HG03575 (cell line): ENCODE measurements at regions not wholly inside any gene's neighbourhood (a gene's known extent, or its start where the extent isn't known, plus 50 kb on each side); places are given as distances from the start of the nearest gene placed in this dataset.
"Not testable (repeated sequence)": the region's sequence is repeated elsewhere in the genome, so short reads cannot be mapped to it uniquely, and the experiment has no call there.

ENCODE experiments used
- ATAC-seq: cut with Tn5 transposase; IDR thresholded peaks from one replicate; pipeline ENCODE4 v1.9.1; 2021; ENCODE audit not compliant: unreplicated experiment, insufficient number of reproducible peaks, low FRiP score; ENCODE audit errors: extremely low read depth

- ATAC-seq = no peak
Measured at GRCh38 chr4:11079171-11079570, 349.5 kb downstream of the HS3ST1 start.

- no peak for ATAC-seq
Measured at GRCh38 chr4:11074581-11075241, 354.0 kb downstream of the HS3ST1 start.

GRCh38 chr4:11073621-11074051 is 355.1 kb downstream of the HS3ST1 start:
- no peak for ATAC-seq

- ATAC-seq = no peak
Measured at GRCh38 chr4:11072999-11073398, 355.7 kb downstream of the HS3ST1 start.

GRCh38 chr4:11072463-11072862 is 356.2 kb downstream of the HS3ST1 start:
- ATAC-seq = no peak

GRCh38 chr4:11070813-11071212 is 357.9 kb downstream of the HS3ST1 start:
- no peak for ATAC-seq

GRCh38 chr4:11069581-11070211 is 359.0 kb downstream of the HS3ST1 start:
- ATAC-seq = no peak

GRCh38 chr4:11069083-11069482 is 359.6 kb downstream of the HS3ST1 start:
- ATAC-seq = no peak

- not testable (repeated sequence) for ATAC-seq
Measured at GRCh38 chr4:11066584-11066983, 362.1 kb downstream of the HS3ST1 start.

GRCh38 chr4:11060637-11061036 is 368.1 kb downstream of the HS3ST1 start:
- not testable (repeated sequence) for ATAC-seq

- ATAC-seq = not testable (repeated sequence)
Measured at GRCh38 chr4:11054937-11055336, 370.4 kb upstream of the CLNK start.

- no peak for ATAC-seq
Measured at GRCh38 chr4:11053601-11054220, 369.1 kb upstream of the CLNK start.

GRCh38 chr4:11051181-11051580 is 366.6 kb upstream of the CLNK start:
- no peak for ATAC-seq

- ATAC-seq = no peak
Measured at GRCh38 chr4:11050766-11051165, 366.2 kb upstream of the CLNK start.

GRCh38 chr4:11049001-11049400 is 364.4 kb upstream of the CLNK start:
- ATAC-seq = no peak

- ATAC-seq = no peak
Measured at GRCh38 chr4:11042760-11043159, 358.2 kb upstream of the CLNK start.

- ATAC-seq = no peak
Measured at GRCh38 chr4:11039634-11040131, 355.1 kb upstream of the CLNK start.

- no peak for ATAC-seq
Measured at GRCh38 chr4:11038926-11039325, 354.4 kb upstream of the CLNK start.

GRCh38 chr4:11037637-11038036 is 353.1 kb upstream of the CLNK start:
- no peak for ATAC-seq

- no peak for ATAC-seq
Measured at GRCh38 chr4:11028334-11028733, 343.8 kb upstream of the CLNK start.
